Posterior vena cava (tissue), 2 donors: ENCODE measurements at regions not wholly inside any gene's neighbourhood (a gene's known extent, or its start where the extent isn't known, plus 50 kb on each side); places are given as distances from the start of the nearest gene placed in this dataset.
"Not testable (repeated sequence)": the region's sequence is repeated elsewhere in the genome, so short reads cannot be mapped to it uniquely, and the experiment has no call there.

ENCODE experiments used
- DNase-seq: peaks from one replicate; pipeline ENCODE4 v3.0.0-alpha.2; 2020; ENCODE audit warnings: low spot score
- intact Hi-C, 2 donors: fragments of 100-400 bp; cut with DNase I; formaldehyde crosslinking; loops; one replicate each; pipeline versions ENCODE4 v1.14.1 to v1.14.2; 2022 to 2023
- donor health status: DM: yes; HTN: yes; CAD: no.
- donor health status: DM: yes; HTN: yes; CAD: no.

- intact Hi-C loops = no loop called here
- DNase-seq = no peak
These were observed 198.7 kb upstream of the LHX8 start for GRCh38 chr1:74935446-74935845.

- intact Hi-C loops = no loop called here
- DNase-seq = no peak
These were observed 197.0 kb upstream of the LHX8 start for GRCh38 chr1:74937176-74937575.

- no peak for DNase-seq
- intact Hi-C loops = no loop called here
These were observed 191.1 kb upstream of the LHX8 start for GRCh38 chr1:74943046-74943445.

GRCh38 chr1:74946388-74946787 lies 187.8 kb upstream of the LHX8 start:
- intact Hi-C loops = no loop called here
- DNase-seq = no peak

GRCh38 chr1:74949348-74949747 lies 184.8 kb upstream of the LHX8 start:
- DNase-seq, intact Hi-C loops: not testable (repeated sequence)

- intact Hi-C loops, DNase-seq: not testable (repeated sequence)
These were observed 182.2 kb upstream of the LHX8 start for GRCh38 chr1:74951981-74952380.

- DNase-seq = no peak
- intact Hi-C loops = no loop called here
These were observed 181.4 kb upstream of the LHX8 start for GRCh38 chr1:74952786-74953185.

- no peak for DNase-seq
- intact Hi-C loops = no loop called here
These were observed 180.6 kb upstream of the LHX8 start for GRCh38 chr1:74953622-74954021.

GRCh38 chr1:74963120-74963519 lies 171.1 kb upstream of the LHX8 start:
- intact Hi-C loops = no loop called here

GRCh38 chr1:74964508-74965102 lies 169.6 kb upstream of the LHX8 start:
- DNase-seq = no peak

More at GRCh38 chr1:74963120-74963519, 171.1 kb upstream of the LHX8 start:
- DNase-seq = no peak

GRCh38 chr1:74969566-74970135 lies 164.5 kb upstream of the LHX8 start:
- DNase-seq = no peak
- intact Hi-C loops = no loop called here

More at GRCh38 chr1:74964508-74965102, 169.6 kb upstream of the LHX8 start:
- intact Hi-C loops = no loop called here

- intact Hi-C loops = no loop called here
- no peak for DNase-seq
These were observed 162.2 kb upstream of the LHX8 start for GRCh38 chr1:74971982-74972381.

- intact Hi-C loops = no loop called here
- DNase-seq = no peak
These were observed 157.7 kb upstream of the LHX8 start for GRCh38 chr1:74976491-74976890.

GRCh38 chr1:74992448-74992847 lies 141.7 kb upstream of the LHX8 start:
- intact Hi-C loops, DNase-seq: not testable (repeated sequence)

GRCh38 chr1:74995821-74996220 lies 138.4 kb upstream of the LHX8 start:
- intact Hi-C loops = no loop called here
- DNase-seq = no peak

- no peak for DNase-seq
- intact Hi-C loops = no loop called here
These were observed 123.6 kb upstream of the LHX8 start for GRCh38 chr1:75010547-75010946.

GRCh38 chr1:75014250-75014649 lies 119.9 kb upstream of the LHX8 start:
- intact Hi-C loops = no loop called here

GRCh38 chr1:75023005-75023404 lies 111.2 kb upstream of the LHX8 start:
- DNase-seq = no peak
- intact Hi-C loops = no loop called here

More at GRCh38 chr1:75014250-75014649, 119.9 kb upstream of the LHX8 start:
- no peak for DNase-seq

- DNase-seq = no peak
- intact Hi-C loops = no loop called here
These were observed 99.8 kb upstream of the LHX8 start for GRCh38 chr1:75034376-75034775.

- intact Hi-C loops = no loop called here
- no peak for DNase-seq
These were observed 98.7 kb upstream of the LHX8 start for GRCh38 chr1:75035536-75035935.

GRCh38 chr1:75053207-75053606 lies 81.0 kb upstream of the LHX8 start:
- intact Hi-C loops = no loop called here
- no peak for DNase-seq
